Muscle of leg (tissue), 3 donors: ENCODE measurements at regions not wholly inside any gene's neighbourhood (a gene's known extent, or its start where the extent isn't known, plus 50 kb on each side); places are given as distances from the start of the nearest gene placed in this dataset.
"Not testable (repeated sequence)": the region's sequence is repeated elsewhere in the genome, so short reads cannot be mapped to it uniquely, and the experiment has no call there.

ENCODE experiments used
- DNase-seq: peaks from one replicate; pipeline ENCODE4 v3.0.0; 2013
- H3K27ac ChIP-seq: one replicate; pipeline ENCODE4 v1.5.1; 2013; ENCODE audit warnings: mild to moderate bottlenecking, low read length, control low read depth
- H3K27me3 ChIP-seq: one replicate; pipeline ENCODE4 v1.6.1; 2013; ENCODE audit warnings: low read length; ENCODE audit not compliant: control insufficient read depth, insufficient read depth
- H3K36me3 ChIP-seq: one replicate; pipeline ENCODE4 v1.6.1; 2013; ENCODE audit warnings: low read length; ENCODE audit not compliant: control insufficient read depth, insufficient read depth
- H3K4me1 ChIP-seq: one replicate; pipeline ENCODE4 v1.6.1; 2013; ENCODE audit warnings: low read length; ENCODE audit not compliant: control insufficient read depth, insufficient read depth
- H3K4me3 ChIP-seq: one replicate; pipeline ENCODE4 v1.5.1; 2013; ENCODE audit warnings: low read length, control low read depth
- H3K9me3 ChIP-seq: replicated peaks from 2 replicates; pipeline ENCODE4 v1.6.1; 2013; ENCODE audit warnings: low read depth, low read length; ENCODE audit not compliant: control insufficient read depth
- WGBS: methylation state at CpG from one replicate; pipeline ENCODE4 v1.1.5; 2013; ENCODE audit warnings: missing lambda C conversion rate; ENCODE audit not compliant: insufficient coverage; 5-methylcytosine and 5-hydroxymethylcytosine counted together

DNA sequence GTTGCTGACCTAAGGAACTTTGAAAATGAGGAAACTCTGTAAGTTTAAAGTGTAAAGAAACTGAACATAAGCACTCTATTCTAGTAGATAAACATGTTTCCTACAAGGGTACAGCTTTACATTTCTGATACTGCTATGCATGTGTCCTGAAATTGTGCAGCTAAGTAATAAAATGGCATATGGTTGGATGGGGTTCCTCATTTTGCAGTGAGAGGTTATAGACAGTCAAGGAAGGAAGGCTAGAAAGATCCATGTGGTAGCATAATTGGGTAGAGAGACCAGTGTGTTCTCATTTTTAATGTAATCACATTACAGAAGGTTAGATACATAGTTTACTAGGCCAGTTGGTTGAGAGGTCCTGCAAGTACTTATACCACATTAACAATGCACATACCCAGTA lies 477.0 kb downstream of the TMEM121 start:
- Histone ChIP-seq H3K4me3 (no peak overlapping the region), H3K27me3 (no peaks in the 10 kb centered on the region), H3K36me3 (no peaks in the 10 kb centered on the region), H3K4me1 (no peaks in the 10 kb centered on the region), H3K9me3 (peaks cover 23% of the 10 kb centered on the region), H3K27ac (no peak overlapping the region)
- no peak for DNase-seq

DNA sequence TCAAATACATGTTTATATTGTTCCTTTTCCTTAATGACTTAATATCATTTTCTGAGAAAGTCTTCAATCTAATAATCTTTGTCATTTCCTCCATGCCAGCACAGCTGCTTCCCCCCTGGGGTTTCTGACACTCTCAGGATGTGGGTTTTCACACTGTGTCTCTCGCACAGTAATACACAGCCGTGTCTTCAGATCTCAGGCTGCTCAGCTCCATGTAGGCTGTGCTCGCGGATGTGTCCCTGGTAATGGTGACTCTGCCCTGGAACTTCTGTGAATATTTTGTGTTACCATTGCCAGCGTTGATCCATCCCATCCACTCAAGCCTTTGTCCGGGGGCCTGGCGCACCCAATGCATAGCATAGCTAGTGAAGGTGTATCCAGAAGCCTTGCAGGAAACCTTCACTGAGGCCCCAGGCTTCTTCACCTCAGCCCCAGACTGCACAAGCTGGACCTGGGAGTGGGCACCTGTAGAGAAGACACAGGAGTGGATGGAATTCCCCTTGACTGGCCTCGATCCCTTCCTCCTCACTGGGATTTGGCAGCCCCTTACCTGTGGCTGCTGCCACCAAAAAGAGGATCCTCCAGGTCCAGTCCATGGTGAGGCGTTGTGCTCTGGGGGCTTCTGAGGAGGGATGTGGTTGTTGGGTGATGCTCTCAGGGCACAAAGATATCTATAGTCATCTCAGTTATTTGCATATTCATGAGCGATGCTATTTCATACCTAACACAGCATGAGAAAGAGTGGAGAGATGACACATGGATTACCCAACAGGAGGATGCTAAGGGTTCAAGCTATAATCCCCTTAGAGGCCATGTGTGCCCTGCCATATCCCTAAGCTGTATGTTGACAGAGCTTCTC lies 478.8 kb downstream of the TMEM121 start:
- not testable (repeated sequence) for H3K4me1 ChIP-seq, H3K27ac ChIP-seq, H3K36me3 ChIP-seq, H3K4me3 ChIP-seq, DNase-seq, H3K27me3 ChIP-seq
- 56% methylated on average over 4 of the region's 10 CpGs for WGBS
- peaks cover 15% of the 10 kb centered on the region for H3K9me3 ChIP-seq

DNA sequence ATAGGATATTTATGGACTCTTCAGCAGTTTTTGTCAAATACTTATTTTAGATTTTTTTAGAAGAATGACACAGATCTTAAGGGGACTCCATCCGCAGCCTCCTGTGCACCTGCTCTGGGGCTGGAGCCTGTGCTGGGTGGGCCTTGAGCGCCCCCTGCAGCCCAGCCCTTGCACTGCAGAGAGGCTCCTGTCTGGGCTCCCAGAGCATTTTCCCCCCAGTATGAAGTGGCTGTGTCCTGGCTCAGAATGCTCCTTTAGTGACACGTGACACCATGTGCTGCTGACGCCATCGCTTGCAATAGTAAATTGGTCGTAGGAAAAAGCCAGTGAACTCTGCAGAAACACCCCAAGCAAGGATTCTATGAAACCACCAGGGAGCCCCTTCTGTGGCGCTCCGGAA lies 479.7 kb downstream of the TMEM121 start:
- H3K27me3 ChIP-seq, DNase-seq, H3K4me1 ChIP-seq, H3K27ac ChIP-seq, H3K36me3 ChIP-seq, H3K4me3 ChIP-seq: not testable (repeated sequence)
- 55% methylated on average over 6 of the region's 8 CpGs for WGBS
- peaks cover 18% of the 10 kb centered on the region for H3K9me3 ChIP-seq

DNA sequence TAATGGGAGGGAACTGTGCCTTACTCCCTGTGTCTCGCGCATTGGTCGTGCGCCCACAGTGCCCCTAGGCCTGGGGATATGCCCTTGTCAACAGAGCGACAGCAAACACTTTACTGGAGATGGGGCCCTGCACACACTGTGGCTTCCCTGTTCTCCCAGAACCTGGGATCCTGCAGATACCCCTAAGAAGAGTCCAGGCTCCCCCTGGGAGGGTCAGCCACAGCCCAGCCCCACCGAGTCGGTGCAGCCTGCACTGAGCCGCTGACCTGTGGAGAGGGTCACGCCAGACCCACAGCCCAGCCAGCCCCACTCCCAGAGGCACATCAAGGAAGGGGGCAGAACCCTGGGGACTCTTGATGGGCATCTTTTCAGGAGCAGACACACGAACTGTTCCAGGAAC lies 480.3 kb downstream of the TMEM121 start:
- H3K36me3 ChIP-seq, H3K4me1 ChIP-seq, H3K4me3 ChIP-seq, H3K27ac ChIP-seq, H3K27me3 ChIP-seq, DNase-seq: not testable (repeated sequence)
- WGBS, result 83% methylated on average over 9 of the region's 10 CpGs
- H3K9me3 ChIP-seq, result peaks cover 13% of the 10 kb centered on the region

DNA sequence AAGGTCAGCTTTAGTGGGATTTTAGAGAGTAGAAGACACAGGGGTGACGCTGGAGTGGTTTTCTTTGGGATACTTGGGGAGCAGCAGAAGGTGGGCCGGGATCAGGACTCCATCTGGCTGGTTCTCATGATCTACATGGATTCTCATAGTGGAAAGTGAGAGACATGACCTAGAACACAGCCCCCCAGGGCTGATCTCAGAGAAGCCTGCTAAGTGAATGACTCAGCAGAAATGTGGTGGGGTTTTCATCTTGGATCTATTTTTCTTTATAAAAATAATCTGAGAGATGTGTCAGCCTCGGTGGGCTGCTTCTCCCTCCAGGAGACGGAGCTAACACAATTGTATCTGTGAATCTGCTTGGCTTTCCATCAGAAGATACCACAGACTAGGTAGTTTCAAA lies 484.4 kb downstream of the TMEM121 start:
- no peaks in the 10 kb centered on the region for H3K4me1 ChIP-seq
- DNase-seq, result no peak
- H3K27ac ChIP-seq, result no peak overlapping the region
- no peak overlapping the region for H3K4me3 ChIP-seq
- no peaks in the 10 kb centered on the region for H3K27me3 ChIP-seq
- WGBS, result 25% methylated on average over 2 of the region's 4 CpGs
- no peaks in the 10 kb centered on the region for H3K36me3 ChIP-seq
- peaks cover 14% of the 10 kb centered on the region for H3K9me3 ChIP-seq

DNA sequence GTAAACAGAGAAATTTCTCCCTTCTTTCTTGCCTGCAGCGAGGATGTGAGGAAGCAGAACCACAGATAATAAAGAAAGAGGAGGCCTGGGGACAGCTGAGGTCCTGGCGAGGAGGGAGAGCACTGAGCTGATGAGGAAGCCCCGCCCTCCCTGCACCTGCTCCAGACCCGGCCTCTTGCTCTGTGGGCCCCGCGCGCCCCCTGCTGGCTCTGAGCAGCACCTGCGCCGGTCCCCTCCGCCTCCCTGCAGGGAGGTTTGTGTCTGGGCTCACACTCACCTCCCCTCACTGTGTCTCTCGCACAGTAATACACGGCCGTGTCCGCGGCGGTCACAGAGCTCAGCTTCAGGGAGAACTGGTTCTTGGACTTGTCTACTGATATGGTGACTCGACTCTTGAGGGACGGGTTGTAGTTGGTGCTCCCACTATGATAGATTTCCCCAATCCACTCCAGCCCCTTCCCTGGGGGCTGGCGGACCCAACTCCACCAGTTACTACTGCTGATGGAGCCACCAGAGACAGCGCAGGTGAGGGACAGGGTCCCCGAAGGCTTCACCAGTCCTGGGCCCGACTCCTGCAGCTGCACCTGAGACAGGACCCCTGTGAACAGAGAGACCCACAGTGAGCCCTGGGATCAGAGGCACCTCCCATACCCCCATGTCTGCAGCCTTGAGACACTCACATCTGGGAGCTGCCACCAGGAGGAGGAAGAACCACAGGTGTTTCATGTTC lies 485.4 kb downstream of the TMEM121 start:
- DNase-seq, H3K4me1 ChIP-seq, H3K4me3 ChIP-seq, H3K36me3 ChIP-seq, H3K27ac ChIP-seq, H3K27me3 ChIP-seq: not testable (repeated sequence)
- 21% methylated on average over 7 of the region's 22 CpGs for WGBS
- peaks cover 14% of the 10 kb centered on the region for H3K9me3 ChIP-seq

DNA sequence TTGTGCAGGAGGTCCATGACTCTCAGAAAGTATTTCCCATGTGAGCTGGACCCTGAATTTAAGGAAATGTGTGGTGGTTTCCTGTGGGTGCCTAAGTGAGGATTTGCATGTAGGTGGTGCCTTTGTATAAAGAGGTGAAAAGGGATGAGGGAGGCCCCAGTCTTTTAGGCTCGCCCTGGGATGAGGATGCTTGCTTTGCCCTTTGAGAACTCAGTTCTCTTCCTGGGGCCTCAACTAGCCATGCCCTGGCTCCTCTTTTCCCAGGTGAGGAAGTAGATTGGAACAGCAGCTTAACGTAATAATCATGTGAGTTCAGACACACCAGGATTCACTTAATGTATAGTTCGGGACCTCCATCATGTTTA lies 486.0 kb downstream of the TMEM121 start:
- not testable (repeated sequence) for H3K4me3 ChIP-seq, DNase-seq, H3K27ac ChIP-seq, H3K27me3 ChIP-seq, H3K36me3 ChIP-seq, H3K4me1 ChIP-seq
- H3K9me3 ChIP-seq, result peaks cover 11% of the 10 kb centered on the region
- WGBS, result no CpG with 5 or more reads among the region's 3 CpGs

DNA sequence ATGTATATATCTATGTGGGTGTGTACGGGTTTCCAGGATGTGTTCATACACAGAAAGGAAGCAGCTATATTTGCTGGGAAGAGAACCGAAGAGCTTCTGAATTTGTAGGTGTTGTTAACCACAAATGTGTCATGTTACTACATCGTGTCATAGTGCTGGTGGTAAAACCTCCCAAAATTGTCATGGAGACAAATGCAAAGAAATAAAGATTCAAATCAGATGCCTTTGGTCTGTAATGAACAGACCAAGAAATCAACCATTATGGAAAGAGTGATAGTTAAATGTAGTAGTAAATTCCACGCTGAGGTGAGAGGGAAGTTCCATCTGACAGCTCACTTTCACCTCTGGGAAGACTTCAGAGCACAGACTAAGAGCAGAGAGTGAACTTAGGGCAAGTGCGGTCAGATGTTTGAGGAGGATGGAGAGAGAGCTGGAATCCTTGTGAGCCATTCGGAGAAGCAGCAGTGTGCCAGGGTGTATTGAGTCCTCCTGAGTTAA lies 487.5 kb downstream of the TMEM121 start:
- Histone ChIP-seq H3K4me1 (no peaks in the 10 kb centered on the region), H3K27me3 (no peaks in the 10 kb centered on the region), H3K36me3 (no peaks in the 10 kb centered on the region), H3K4me3 (no peak overlapping the region), H3K27ac (no peak overlapping the region), H3K9me3 (peaks cover 7% of the 10 kb centered on the region)
- WGBS, result 68% methylated on average over 2 of the region's 6 CpGs
- no peak for DNase-seq

DNA sequence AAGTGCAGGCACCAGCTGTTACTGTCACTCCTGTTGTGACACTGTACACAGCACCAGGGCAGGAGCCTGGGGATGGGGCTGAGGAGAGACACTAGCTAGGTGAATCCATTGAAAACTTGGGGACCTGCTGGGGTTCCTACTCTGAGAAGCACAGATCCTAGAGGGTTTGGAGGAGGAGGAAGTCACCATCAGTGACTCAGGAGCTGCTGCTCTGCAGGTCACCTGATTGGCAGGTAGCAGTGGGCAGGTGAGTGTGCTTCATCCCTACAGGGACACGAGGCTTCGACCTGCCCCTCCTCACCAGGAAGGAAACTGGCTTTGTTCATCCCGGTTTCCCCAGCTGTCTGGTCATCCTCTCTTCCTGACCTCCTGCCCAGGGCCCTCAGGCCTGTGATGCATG lies 491.6 kb downstream of the TMEM121 start:
- H3K36me3 ChIP-seq, H3K4me3 ChIP-seq, H3K27me3 ChIP-seq, H3K4me1 ChIP-seq, DNase-seq, H3K27ac ChIP-seq, H3K9me3 ChIP-seq: not testable (repeated sequence)
- 60% methylated on average over 2 of the region's 3 CpGs for WGBS

DNA sequence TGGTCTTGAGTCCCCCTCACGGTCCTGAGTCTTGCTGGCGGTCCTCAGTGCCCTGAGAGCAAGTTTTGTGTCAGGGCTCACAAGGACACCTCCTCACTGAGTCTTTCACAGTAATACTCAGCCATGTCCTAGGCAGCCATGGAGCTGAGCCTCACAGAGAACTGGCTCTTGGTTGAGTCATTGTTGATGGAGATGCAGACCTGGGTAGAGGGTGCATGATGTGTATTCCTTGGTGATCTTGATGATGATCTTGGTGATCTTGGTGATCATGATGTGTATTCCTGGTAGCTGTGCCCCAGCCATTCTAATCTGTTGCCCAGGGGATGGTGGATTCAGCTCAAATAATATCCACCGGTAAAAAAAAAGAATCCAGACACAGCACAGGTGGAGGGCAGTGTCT lies 495.4 kb downstream of the TMEM121 start:
- Histone ChIP-seq H3K4me1 (no peaks in the 10 kb centered on the region), H3K27me3 (no peaks in the 10 kb centered on the region)
- WGBS, result no CpG with 5 or more reads among the region's 3 CpGs

More for the DNA sequence above, 495.4 kb downstream of the TMEM121 start:
- Histone ChIP-seq H3K36me3 (no peaks in the 10 kb centered on the region), H3K4me3 (no peak overlapping the region), H3K27ac (no peak overlapping the region), H3K9me3 (peaks cover 4% of the 10 kb centered on the region)
- no peak for DNase-seq
